ENCODE measurements at regions not wholly inside any gene's neighbourhood (a gene's known extent, or its start where the extent isn't known, plus 50 kb on each side); places are given as distances from the start of the nearest gene placed in this dataset.

DNA sequence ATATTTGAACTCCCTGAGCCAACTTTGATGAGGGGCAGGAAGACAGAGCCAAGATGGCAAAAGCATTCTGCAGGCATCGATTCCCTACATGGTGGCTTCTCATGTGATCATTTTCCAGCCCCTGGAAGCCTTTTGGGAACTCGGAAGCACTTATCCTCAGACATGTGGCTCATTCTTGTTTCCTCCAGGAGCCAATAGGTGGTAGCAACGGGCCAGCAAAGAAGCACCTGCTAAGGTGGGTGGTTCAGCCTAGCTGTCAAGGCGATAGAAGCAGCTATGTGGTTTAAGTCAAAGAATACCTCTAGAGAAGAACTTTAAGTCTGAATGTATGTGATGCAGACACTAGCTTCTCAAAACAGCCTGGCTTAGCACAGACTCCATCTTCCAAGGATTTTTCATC lies 64.9 kb upstream of the PAX1 start:
- Histone ChIP-seq H3K4me2 (ENCODE audit: low read length) (no peak overlapping the region), H3K9ac (ENCODE audit: low read length) (no peak overlapping the region), H3K9me2 (ENCODE audit: insufficient read depth) (no peaks in the 10 kb centered on the region), H2AFZ (ENCODE audit: low read depth, low read length, poor library complexity, severe bottlenecking) (no peak overlapping the region), H4K20me1 (ENCODE audit: insufficient read depth) (no peaks in the 10 kb centered on the region), H3K36me3 (ENCODE audit: control insufficient read depth in 1 of 2, insufficient read depth in 2 of 2, low read length in 2 of 2) (no peaks in the 10 kb centered on the region), H3K27ac (ENCODE audit: low read depth, low read length) (no peak overlapping the region), H3K27me3 (ENCODE audit: insufficient read depth, low read length) (no peaks in the 10 kb centered on the region), H3K9me3 (ENCODE audit: control insufficient read depth in 1 of 2, insufficient read depth in 1 of 2, low read depth in 1 of 2, low read length in 2 of 2) (no peaks in the 10 kb centered on the region), H3K4me3 (replicated peaks in 1 of 2; ENCODE audit: low read depth in 1 of 2, low read length in 2 of 2) (no peak overlapping the region), H3K4me1 (ENCODE audit: control insufficient read depth in 1 of 2, insufficient read depth in 2 of 2, low read length in 2 of 2) (no peaks in the 10 kb centered on the region), H3K79me2 (ENCODE audit: insufficient read depth, low read length) (no peaks in the 10 kb centered on the region)
- DNase-seq (ENCODE audit: low read depth, low spot score), result peak; percentile 4
- BruUV-seq (replicated peaks), result no TSS peak
- TF ChIP-seq, protein P1, sequence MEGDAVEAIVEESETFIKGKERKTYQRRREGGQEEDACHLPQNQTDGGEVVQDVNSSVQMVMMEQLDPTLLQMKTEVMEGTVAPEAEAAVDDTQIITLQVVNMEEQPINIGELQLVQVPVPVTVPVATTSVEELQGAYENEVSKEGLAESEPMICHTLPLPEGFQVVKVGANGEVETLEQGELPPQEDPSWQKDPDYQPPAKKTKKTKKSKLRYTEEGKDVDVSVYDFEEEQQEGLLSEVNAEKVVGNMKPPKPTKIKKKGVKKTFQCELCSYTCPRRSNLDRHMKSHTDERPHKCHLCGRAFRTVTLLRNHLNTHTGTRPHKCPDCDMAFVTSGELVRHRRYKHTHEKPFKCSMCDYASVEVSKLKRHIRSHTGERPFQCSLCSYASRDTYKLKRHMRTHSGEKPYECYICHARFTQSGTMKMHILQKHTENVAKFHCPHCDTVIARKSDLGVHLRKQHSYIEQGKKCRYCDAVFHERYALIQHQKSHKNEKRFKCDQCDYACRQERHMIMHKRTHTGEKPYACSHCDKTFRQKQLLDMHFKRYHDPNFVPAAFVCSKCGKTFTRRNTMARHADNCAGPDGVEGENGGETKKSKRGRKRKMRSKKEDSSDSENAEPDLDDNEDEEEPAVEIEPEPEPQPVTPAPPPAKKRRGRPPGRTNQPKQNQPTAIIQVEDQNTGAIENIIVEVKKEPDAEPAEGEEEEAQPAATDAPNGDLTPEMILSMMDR (IDR thresholded peaks at IDR 0.05 in 2 of 3, conservative IDR thresholded peaks at IDR 0.05 in 1 of 3; ENCODE audit: borderline replicate concordance in 1 of 3, insufficient read depth in 1 of 3, low read depth in 2 of 3, low read length in 2 of 3), result peak in 2 of 3 experiments; percentile 23 to 36; a peak in 3 of 6 replicates
- TF ChIP-seq TCF7L2 (IDR thresholded peaks at IDR 0.05; ENCODE audit: borderline replicate concordance, extremely low read depth, insufficient read depth, insufficient read length) (no peak), ZNF274 (IDR thresholded peaks at IDR 0.05; ENCODE audit: low read depth, low read length) (no peak), EZH2 (IDR thresholded peaks at IDR 0.05) (no peak), EZH2phosphoT487 (IDR thresholded peaks at IDR 0.05; ENCODE audit: borderline replicate concordance) (no peak), POLR2A (IDR thresholded peaks at IDR 0.05; ENCODE audit: borderline replicate concordance, extremely low read depth, insufficient read depth, insufficient read length) (no peak), RAD21 (IDR thresholded peaks at IDR 0.05; ENCODE audit: low read depth) (peak; percentile 23; the same call in 1 of the 2 replicates), POLR2AphosphoS5 (IDR thresholded peaks at IDR 0.05; ENCODE audit: low read depth, low read length) (no peak), CBX3 (IDR thresholded peaks at IDR 0.05; ENCODE audit: low read depth) (no peak)
- ChIA-PET CTCF (interaction anchor here (0.9 kb wide), 1 partner anchor 79 kb away, joined by 6 read pairs; no protein-coding TSS in a partner anchor), RAD21 (ENCODE audit: low non-redundant PET in 1 of 2, low total read pairs in 2 of 2, uncharacterized antibody in 2 of 2, unreplicated experiment in 2 of 2) (no interaction called here), POLR2A (no interaction called here)
- ATAC-seq, result peak; percentile 74
- intact Hi-C loops (cut with micrococcal nuclease), result no loop called here
